A549 (cell line): ENCODE measurements at regions not wholly inside any gene's neighbourhood (a gene's known extent, or its start where the extent isn't known, plus 50 kb on each side); places are given as distances from the start of the nearest gene placed in this dataset.
"Not testable (repeated sequence)": the region's sequence is repeated elsewhere in the genome, so short reads cannot be mapped to it uniquely, and the experiment has no call there.

Experiments
- ATAC-seq, 2 experiments: fragments of 200-7000 bp in 1 of 2; fragments of >200 bp in 1 of 2; cut with Nextera tagmentation in 1 of 2; cut with Tn5 transposase in 1 of 2; 3 replicates each; pipeline versions ENCODE4 v1.8.0 to v1.9.1; 2018 to 2020; ENCODE audit warnings: mild to moderate bottlenecking in 1 of 2, moderate library complexity in 1 of 2
- CTCF ChIA-PET: fragments of 300-600 bp; sonication (Branson Sonifier 250); formaldehyde crosslinking; extraction: SDS; loops from one replicate; lab custom pipeline; 2021; ENCODE audit warnings: antibody characterized with exemption, inconsistent platforms; lab: Yijun Ruan, JAX
- POLR2A ChIA-PET: fragments of 350-600 bp; formaldehyde crosslinking; extraction: SDS; loops from one replicate; lab custom pipeline; 2021; ENCODE audit warnings: antibody characterized with exemption, inconsistent platforms; lab: Yijun Ruan, JAX
- DNase-seq, 2 experiments: peaks; one replicate each; pipeline versions ENCODE4 v3.0.0 to v3.0.0-alpha.2; 2011 to 2016; ENCODE audit warnings: low read depth in 1 of 2, low spot score in 1 of 2
- FAIRE-seq: peaks from 2 replicates; lab custom pipeline; 2011; peaks lifted over from hg19 to GRCh38; lab: Jason Lieb, UNC
- H3K27ac ChIP-seq, 2 experiments: fragments of >200 bp; sonication (Bioruptor Twin); formaldehyde crosslinking; 3 replicates each; pipeline ENCODE4 v1.5.1; 2016 to 2017
- H3K4me1 ChIP-seq: fragments of >200 bp; sonication (Bioruptor Twin); formaldehyde crosslinking; 3 replicates; pipeline ENCODE4 v1.6.1; 2016
- H3K4me2 ChIP-seq: fragments of >200 bp; sonication (Bioruptor Twin); formaldehyde crosslinking; 3 replicates; pipeline ENCODE4 v1.6.1; 2016
- H3K4me3 ChIP-seq: fragments of >200 bp; sonication (Bioruptor Twin); formaldehyde crosslinking; 3 replicates; pipeline ENCODE4 v1.5.1; 2016
- H3K9me3 ChIP-seq: fragments of >200 bp; sonication (Bioruptor Twin); formaldehyde crosslinking; 3 replicates; pipeline ENCODE4 v1.6.1; 2016
- CTCF ChIP-seq: fragments of >200 bp; sonication (Bioruptor Twin); formaldehyde crosslinking; IDR thresholded peaks from 3 replicates; pipeline ENCODE4 v1.5.1; 2016
- E2F6 ChIP-seq: IDR thresholded peaks from 2 replicates; pipeline ENCODE4 v1.6.1; 2012; ENCODE audit warnings: low read depth, borderline replicate concordance
- MAX ChIP-seq: IDR thresholded peaks from 2 replicates; pipeline ENCODE4 v1.6.1; 2012
- POLR2A ChIP-seq: IDR thresholded peaks from 2 replicates; pipeline ENCODE4 v1.6.1; 2012; ENCODE audit warnings: mild to moderate bottlenecking, low read length
- RAD21 ChIP-seq, 2 experiments: fragments of >200 bp in 1 of 2; sonication (Bioruptor Twin) in 1 of 2; formaldehyde crosslinking in 1 of 2; IDR thresholded peaks in 1 of 2; conservative IDR thresholded peaks in 1 of 2; 2 replicates in 1 of 2; 3 replicates in 1 of 2; pipeline ENCODE4 v1.6.1; 2012 to 2018; ENCODE audit warnings: inconsistent platforms in 1 of 2
- SMC3 ChIP-seq: fragments of >200 bp; sonication (Bioruptor Twin); formaldehyde crosslinking; IDR thresholded peaks from 3 replicates; pipeline ENCODE4 v1.6.1; 2018; ENCODE audit warnings: inconsistent platforms
- WGBS: methylation state at CpG from one replicate; pipeline ENCODE4 v1.1.6; 2017; ENCODE audit errors: missing lambda C conversion rate; 5-methylcytosine and 5-hydroxymethylcytosine counted together

GRCh38 chr13:25005050-25005497 is 90.9 kb upstream of the PABPC3 start:
- H3K4me2 ChIP-seq, result peak overlapping the region; percentile 31; the same call in 2 of the 3 replicates
- POLR2A ChIA-PET, H3K4me3 ChIP-seq, H3K9me3 ChIP-seq, FAIRE-seq, H3K27ac ChIP-seq: not testable (repeated sequence)
- peaks cover 14% of the 10 kb centered on the region for H3K4me1 ChIP-seq
- ATAC-seq, result peak; percentile 80 to 86; a peak in 5 of 6 replicates
- peak in 1 of 2 experiments; percentile 28 for DNase-seq
- WGBS, result 0% methylated on average over 5 of the region's 5 CpGs
- TF ChIP-seq RAD21 (conservative IDR thresholded peaks at IDR 0.05 in 1 of 2, IDR thresholded peaks at IDR 0.05 in 1 of 2) (peak; percentile 31 to 39; a peak in 4 of 5 replicates), CTCF (peak; percentile 47), SMC3 (peak; percentile 34; the same call in 1 of the 3 replicates)
- CTCF ChIA-PET, result interaction anchor here (0.8 to 3.8 kb wide), 9 partner anchors 8 to 109 kb away, joined by 3 to 18 read pairs (median 5); no protein-coding TSS in a partner anchor

GRCh38 chr13:25007389-25007788 is 88.5 kb upstream of the PABPC3 start:
- FAIRE-seq, H3K4me2 ChIP-seq, POLR2A ChIA-PET, H3K4me3 ChIP-seq, H3K9me3 ChIP-seq, ATAC-seq, DNase-seq, H3K27ac ChIP-seq, H3K4me1 ChIP-seq: not testable (repeated sequence)
- CTCF ChIA-PET, result interaction anchor here (1.0 to 3.8 kb wide), 3 partner anchors 12 to 107 kb away, joined by 3 to 18 read pairs (median 7); no protein-coding TSS in a partner anchor
- WGBS, result 55% methylated on average over 3 of the region's 3 CpGs

- H3K9me3 ChIP-seq, H3K4me3 ChIP-seq, FAIRE-seq, H3K27ac ChIP-seq, H3K4me2 ChIP-seq, POLR2A ChIA-PET, DNase-seq, H3K4me1 ChIP-seq, ATAC-seq: not testable (repeated sequence)
- CTCF ChIA-PET, result interaction anchor here (0.6 to 2.0 kb wide), 3 partner anchors 9 to 1375 kb away, joined by 3 to 10 read pairs (median 7); no protein-coding TSS in a partner anchor
- WGBS, result 47% methylated on average over 7 of the region's 7 CpGs
Observed at GRCh38 chr13:25014398-25014973, 81.5 kb upstream of the PABPC3 start.

GRCh38 chr13:25017176-25017575 is 78.8 kb upstream of the PABPC3 start:
- H3K27ac ChIP-seq, FAIRE-seq, DNase-seq, H3K4me3 ChIP-seq, ATAC-seq, H3K9me3 ChIP-seq, POLR2A ChIA-PET, H3K4me1 ChIP-seq: not testable (repeated sequence)
- 89% methylated on average over 16 of the region's 17 CpGs for WGBS
- CTCF ChIA-PET, result interaction anchor here (0.7 to 1.9 kb wide), 4 partner anchors 12 to 104 kb away, joined by 3 to 6 read pairs (median 3); no protein-coding TSS in a partner anchor
- peak overlapping the region; percentile 70; the same call in 2 of the 3 replicates for H3K4me2 ChIP-seq

- H3K4me1 ChIP-seq, FAIRE-seq, H3K9me3 ChIP-seq, POLR2A ChIA-PET: not testable (repeated sequence)
- Histone ChIP-seq H3K4me2 (peak overlapping the region; percentile 70), H3K27ac (peak overlapping the region; percentile 74 to 88), H3K4me3 (peak overlapping the region; percentile 52)
- CTCF ChIA-PET, result interaction anchor here (1.1 to 1.9 kb wide), 3 partner anchors 13 to 80 kb away, joined by 3 to 6 read pairs (median 3); no protein-coding TSS in a partner anchor
- ATAC-seq, result peak; percentile 89 to 91
- peak in 1 of 2 experiments; percentile 64 for DNase-seq
- TF ChIP-seq E2F6 (peak; percentile 32; the same call in 1 of the 2 replicates), POLR2A (peak; percentile 8; the same call in 1 of the 2 replicates), MAX (peak; percentile 48)
- WGBS, result 74% methylated on average over 9 of the region's 79 CpGs
Observed at GRCh38 chr13:25017808-25018728, 77.9 kb upstream of the PABPC3 start.
